ENCODE measurements at regions not wholly inside any gene's neighbourhood (a gene's known extent, or its start where the extent isn't known, plus 50 kb on each side); places are given as distances from the start of the nearest gene placed in this dataset.
"Not testable (repeated sequence)": the region's sequence is repeated elsewhere in the genome, so short reads cannot be mapped to it uniquely, and the experiment has no call there.

- DNase-seq = no peak
Measured at GRCh38 chr2:40700231-40700954, 248.5 kb upstream of the SLC8A1 start.

GRCh38 chr2:40712197-40712894 is 260.5 kb upstream of the SLC8A1 start:
- DNase-seq = not testable (repeated sequence)

GRCh38 chr2:40716879-40717278 is 265.0 kb upstream of the SLC8A1 start:
- DNase-seq = no peak

GRCh38 chr2:40719414-40719813 is 267.5 kb upstream of the SLC8A1 start:
- DNase-seq = no peak

- no peak for DNase-seq
Measured at GRCh38 chr2:40721595-40721994, 269.7 kb upstream of the SLC8A1 start.

- DNase-seq = no peak
Measured at GRCh38 chr2:40723194-40723593, 271.3 kb upstream of the SLC8A1 start.

GRCh38 chr2:40725040-40725439 is 273.1 kb upstream of the SLC8A1 start:
- DNase-seq = no peak

- DNase-seq = no peak
Measured at GRCh38 chr2:40725950-40726349, 274.1 kb upstream of the SLC8A1 start.

- no peak for DNase-seq
Measured at GRCh38 chr2:40734797-40735196, 282.9 kb upstream of the SLC8A1 start.

GRCh38 chr2:40737180-40737579 is 285.3 kb upstream of the SLC8A1 start:
- no peak for DNase-seq

- no peak for DNase-seq
Measured at GRCh38 chr2:40740419-40740818, 288.5 kb upstream of the SLC8A1 start.

GRCh38 chr2:40741532-40741931 is 289.6 kb upstream of the SLC8A1 start:
- no peak for DNase-seq

- no peak for DNase-seq
Measured at GRCh38 chr2:40746191-40746590, 294.3 kb upstream of the SLC8A1 start.

GRCh38 chr2:40751981-40752380 is 300.1 kb upstream of the SLC8A1 start:
- no peak for DNase-seq

GRCh38 chr2:40752796-40753195 is 300.9 kb upstream of the SLC8A1 start:
- no peak for DNase-seq

GRCh38 chr2:40754912-40755311 is 303.0 kb upstream of the SLC8A1 start:
- DNase-seq = no peak

GRCh38 chr2:40758401-40759155 is 306.7 kb upstream of the SLC8A1 start:
- DNase-seq = no peak

- DNase-seq = peak; percentile 22 to 29
Measured at GRCh38 chr2:40760071-40760666, 308.3 kb upstream of the SLC8A1 start.

GRCh38 chr2:40773291-40773690 is 321.4 kb upstream of the SLC8A1 start:
- no peak for DNase-seq

GRCh38 chr2:40783704-40784103 is 331.8 kb upstream of the SLC8A1 start:
- no peak for DNase-seq

GRCh38 chr2:40786636-40787035 is 334.7 kb upstream of the SLC8A1 start:
- DNase-seq = no peak

GRCh38 chr2:40797120-40797519 is 345.2 kb upstream of the SLC8A1 start:
- DNase-seq = no peak

GRCh38 chr2:40803900-40804299 is 352.0 kb upstream of the SLC8A1 start:
- no peak for DNase-seq

All from AML-193 (cell line).